Heart left ventricle (tissue), 16 donors: ENCODE measurements at regions not wholly inside any gene's neighbourhood (a gene's known extent, or its start where the extent isn't known, plus 50 kb on each side); places are given as distances from the start of the nearest gene placed in this dataset.

Experiments
- ATAC-seq, 4 donors: fragments of 200-7000 bp; cut with Tn5 transposase; one replicate each; pipeline ENCODE4 v1.9.1; 2020 to 2022; ENCODE audit warnings: moderate library complexity in 4 of 4, mild to moderate bottlenecking in 3 of 4, moderate number of reproducible peaks in 1 of 4
- DNase-seq, 5 donors: peaks; one replicate each; pipeline ENCODE4 v3.0.0-alpha.2; 2020
- H3K27ac ChIP-seq, 12 donors: fragments of 200-600 bp; sonication (generic) in 4 of 12; one replicate each; pipeline versions ENCODE4 v1.5.0 to v1.8.0; 2016 to 2022; ENCODE audit warnings: mild to moderate bottlenecking in 2 of 12
- H3K27me3 ChIP-seq, 9 donors: fragments of 200-600 bp; sonication (generic) in 2 of 9; one replicate each; pipeline versions ENCODE4 v1.5.1 to v1.8.0; 2016 to 2022; ENCODE audit warnings: mild to moderate bottlenecking in 3 of 9
- H3K36me3 ChIP-seq, 9 donors: fragments of 200-600 bp; sonication (generic) in 2 of 9; one replicate each; pipeline versions ENCODE4 v1.5.0 to v1.8.0; 2018 to 2022; ENCODE audit warnings: mild to moderate bottlenecking in 2 of 9
- H3K4me1 ChIP-seq, 12 donors: fragments of 200-600 bp; sonication (generic) in 4 of 12; one replicate each; pipeline versions ENCODE4 v1.5.0 to v1.8.0; 2016 to 2022; ENCODE audit warnings: mild to moderate bottlenecking in 3 of 12
- H3K4me3 ChIP-seq, 12 donors: fragments of 200-600 bp; sonication (generic) in 4 of 12; one replicate each; pipeline versions ENCODE4 v1.5.0 to v1.8.0; 2017 to 2022; ENCODE audit warnings: mild to moderate bottlenecking in 9 of 12, moderate library complexity in 4 of 12
- H3K9me3 ChIP-seq, 12 donors: fragments of 200-600 bp; sonication (generic) in 4 of 12; one replicate each; pipeline versions ENCODE4 v1.5.0 to v1.8.0; 2016 to 2022; ENCODE audit warnings: mild to moderate bottlenecking in 1 of 12
- CTCF ChIP-seq, 12 donors: fragments of 200-600 bp; sonication (generic) in 4 of 12; IDR thresholded peaks; one replicate each; pipeline versions ENCODE4 v1.5.0 to v1.8.0; 2018 to 2022; ENCODE audit warnings: antibody characterized with exemption in 12 of 12, mild to moderate bottlenecking in 5 of 12
- POLR2A ChIP-seq, 2 donors: fragments of 450-650 bp; IDR thresholded peaks; one replicate each; pipeline ENCODE4 v1.6.1; 2017; ENCODE audit warnings: antibody characterized with exemption in 2 of 2, mild to moderate bottlenecking in 2 of 2, moderate library complexity in 2 of 2
- WGBS, 4 donors: extraction: QIAGEN DNeasy Blood & Tissue Kit in 2 of 4; methylation state at CpG; one replicate each; pipeline versions ENCODE4 v1.1.5 to v1.1.7; 2013 to 2018; 5-methylcytosine and 5-hydroxymethylcytosine counted together
- intact Hi-C, 10 donors: fragments of 100-400 bp; cut with DNase I; formaldehyde crosslinking; loops; one replicate each; pipeline versions ENCODE4 v1.11.1 to v1.14.2; 2022
- donor health status: ischemic (EF 13 %, LVEDD 7.1; RV severe dilation, severe dysfunction).
- donor health status: healthy with polysubstance abuse.
- donor health status: DM: no; HTN: yes; CAD: no.
- donor health status: DM: no; HTN: no; CAD: no.
- donor health status: ischemic (EF 25% LVEDD 6.9; RV normal size, moderate dysfunction).
- donor health status: ischemic (EF 25% LVEDD 5.7; RV mildly dilated, moderate dysfunction).
- donor health status: healthy.
- donor health status: DM: yes; HTN: yes; CAD: no.
- donor health status: ischemic (EF 35%, LVEDD 5.7; RV mildly dilated, moderate dysfunction).
- donor health status: nonischemic (EF 11% LVEDD 7.7; RV severe dilation, severe dysfunction).
- donor health status: DM: yes; HTN: yes; CAD: no.
- donor health status: PGD.
- donor health status: ischemic (EF 29% LVEDD 5.4; RV normal size, mild dysfunction).
- donor health status: nonischemic (EF 23%, LVEDD 6.1; RV moderate dilation, normal function).

DNA sequence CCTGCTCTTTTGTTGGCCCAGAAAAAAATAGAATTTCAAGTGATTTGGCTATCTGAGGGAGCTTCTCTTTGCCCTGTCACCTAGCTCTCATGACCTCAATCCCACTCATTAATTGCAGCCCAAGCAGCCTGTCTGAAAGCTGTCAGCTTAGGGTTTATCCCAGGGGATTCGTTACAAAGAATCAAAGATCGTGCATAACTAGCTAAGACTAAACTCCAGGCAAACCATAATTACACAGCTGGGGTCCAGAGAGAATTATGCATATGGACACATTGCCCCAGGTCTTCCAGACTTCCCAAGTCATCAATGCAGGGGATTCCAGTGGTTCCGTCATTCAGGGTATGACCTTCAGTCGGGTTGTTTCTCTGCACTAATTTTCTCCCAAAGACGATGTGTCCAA, 91.6 kb upstream of the CBLB start:
- no peaks in the 10 kb centered on the region for H3K36me3 ChIP-seq
- no peaks in the 10 kb centered on the region for H3K27me3 ChIP-seq
- peaks cover 0 to 9% (median under 1%) of the 10 kb centered on the region in 12 donors for H3K4me1 ChIP-seq
- H3K9me3 ChIP-seq, result no peaks in the 10 kb centered on the region
- TF ChIP-seq POLR2A (IDR thresholded peaks at IDR 0.05) (no peak), CTCF (IDR thresholded peaks at IDR 0.05) (no peak)
- WGBS, 4 donors, result 83 to 90% (median 86%) methylated on average over 5 of the region's 5 CpGs
- ATAC-seq, result no peak
- DNase-seq, result no peak
- intact Hi-C loops, result no loop called here
- no peak overlapping the region for H3K27ac ChIP-seq
- H3K4me3 ChIP-seq, result no peak overlapping the region

DNA sequence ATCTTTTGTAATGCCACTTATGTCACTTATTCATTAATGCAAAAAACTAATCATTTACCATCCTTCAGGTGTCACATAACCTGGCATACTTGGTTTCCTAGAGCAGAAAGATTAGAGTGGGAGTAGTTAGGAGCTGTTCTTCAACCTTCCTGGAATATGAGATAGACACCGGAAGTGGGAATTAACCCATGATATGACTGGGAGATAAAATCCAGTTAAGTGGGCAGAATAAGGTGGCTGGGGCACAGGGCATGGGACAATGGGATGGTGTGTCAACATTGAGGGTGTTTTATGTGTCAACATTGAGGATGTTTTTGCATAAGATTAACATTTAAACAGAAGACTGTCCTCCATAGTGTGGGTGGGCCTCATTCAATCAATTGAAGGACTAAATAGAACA, 94.3 kb upstream of the CBLB start:
- no peak for ATAC-seq
- no peak for TF ChIP-seq POLR2A (IDR thresholded peaks at IDR 0.05)
- Histone ChIP-seq H3K4me1 (peaks cover 0 to 17% (median 6%) of the 10 kb centered on the region in 12 donors), H3K4me3 (no peak overlapping the region), H3K27me3 (no peaks in the 10 kb centered on the region), H3K9me3 (no peaks in the 10 kb centered on the region), H3K36me3 (no peaks in the 10 kb centered on the region), H3K27ac (no peak overlapping the region)
- intact Hi-C loops, result no loop called here
- WGBS, 4 donors, result 71 to 91% (median 82%) methylated on average over 1 of the region's 1 CpG
- DNase-seq, result no peak

GRCh38 chr3:105965384-105965783, 96.6 kb upstream of the CBLB start:
- Histone ChIP-seq H3K9me3 (no peaks in the 10 kb centered on the region), H3K36me3 (no peaks in the 10 kb centered on the region), H3K4me3 (no peak overlapping the region), H3K27ac (no peak overlapping the region), H3K27me3 (no peaks in the 10 kb centered on the region), H3K4me1 (peaks cover 0 to 17% (median 6%) of the 10 kb centered on the region in 12 donors)
- intact Hi-C loops, result no loop called here
- 36 to 52% (median 46%) methylated on average over 3 of the region's 3 CpGs for WGBS, 4 donors
- no peak for TF ChIP-seq CTCF (IDR thresholded peaks at IDR 0.05)
- TF ChIP-seq POLR2A (IDR thresholded peaks at IDR 0.05), result no peak
- DNase-seq, result no peak
- ATAC-seq, result peak in 3 of 4 donors; percentile 50 to 63 (median 53)

DNA sequence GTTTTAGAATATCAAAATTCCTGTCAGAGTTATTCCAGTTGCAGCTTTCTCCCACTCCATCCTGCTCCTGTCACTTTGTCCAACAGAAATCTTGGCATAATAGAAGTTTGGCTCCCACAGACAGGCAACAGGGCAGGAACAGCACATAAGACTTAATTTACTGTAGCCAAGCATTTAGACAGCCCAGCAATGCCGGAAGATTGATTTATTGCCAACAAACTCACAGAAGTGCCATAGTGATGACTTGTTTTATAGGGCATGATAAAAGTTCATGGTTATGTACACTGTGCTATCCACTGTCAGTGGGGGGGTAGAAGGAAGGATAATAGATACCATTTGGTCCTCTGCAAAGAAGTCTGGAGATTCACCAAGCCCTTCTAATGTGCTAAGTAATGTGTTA, 98.3 kb upstream of the CBLB start:
- no peak overlapping the region for H3K27ac ChIP-seq
- 32 to 47% (median 43%) methylated on average over 1 of the region's 1 CpG for WGBS, 4 donors
- peaks cover 0 to 17% (median 6%) of the 10 kb centered on the region in 12 donors for H3K4me1 ChIP-seq
- ATAC-seq (peak in 3 of 4 donors; percentile 28 to 42 (median 39)), DNase-seq (no peak)
- no peaks in the 10 kb centered on the region for H3K36me3 ChIP-seq
- no peak overlapping the region for H3K4me3 ChIP-seq
- H3K27me3 ChIP-seq, result no peaks in the 10 kb centered on the region
- H3K9me3 ChIP-seq, result peaks cover 0 to 17% (median 1%) of the 10 kb centered on the region in 12 donors
- intact Hi-C loops, result no loop called here
- TF ChIP-seq POLR2A (IDR thresholded peaks at IDR 0.05), result no peak
- no peak for TF ChIP-seq CTCF (IDR thresholded peaks at IDR 0.05)

- WGBS, 4 donors, result 38 to 58% (median 47%) methylated on average over 1 of the region's 1 CpG
- no peak for DNase-seq
Observed at GRCh38 chr3:105970283-105970682, 101.5 kb upstream of the CBLB start.

More at GRCh38 chr3:105970283-105970682, 101.5 kb upstream of the CBLB start:
- peak in 1 of 4 donors; percentile 44 for ATAC-seq
- Histone ChIP-seq H3K36me3 (no peaks in the 10 kb centered on the region), H3K4me1 (peaks cover 0 to 14% (median under 1%) of the 10 kb centered on the region in 12 donors), H3K27ac (no peak overlapping the region), H3K27me3 (no peaks in the 10 kb centered on the region), H3K9me3 (peaks cover 0 to 22% (median 1%) of the 10 kb centered on the region in 12 donors), H3K4me3 (no peak overlapping the region)
- intact Hi-C loops, result no loop called here
- TF ChIP-seq POLR2A (IDR thresholded peaks at IDR 0.05) (no peak), CTCF (IDR thresholded peaks at IDR 0.05) (no peak)
